PFSK-1 (cell line): ENCODE measurements at regions not wholly inside any gene's neighbourhood (a gene's known extent, or its start where the extent isn't known, plus 50 kb on each side); places are given as distances from the start of the nearest gene placed in this dataset.

Experiments
- POLR2AphosphoS5 ChIP-seq: IDR thresholded peaks from 2 replicates; pipeline ENCODE4 v1.6.1; 2012; ENCODE audit warnings: low read depth, mild to moderate bottlenecking, control low read depth, low read length, moderate library complexity
- SIN3A ChIP-seq: IDR thresholded peaks from 2 replicates; pipeline ENCODE4 v1.6.1; 2012; ENCODE audit warnings: mild to moderate bottlenecking, low read length, moderate library complexity, borderline replicate concordance; ENCODE audit not compliant: insufficient read depth
- TAF1 ChIP-seq: IDR thresholded peaks from 2 replicates; pipeline ENCODE4 v1.6.1; 2012; ENCODE audit warnings: low read length, control low read depth, borderline replicate concordance; ENCODE audit not compliant: insufficient read depth

DNA sequence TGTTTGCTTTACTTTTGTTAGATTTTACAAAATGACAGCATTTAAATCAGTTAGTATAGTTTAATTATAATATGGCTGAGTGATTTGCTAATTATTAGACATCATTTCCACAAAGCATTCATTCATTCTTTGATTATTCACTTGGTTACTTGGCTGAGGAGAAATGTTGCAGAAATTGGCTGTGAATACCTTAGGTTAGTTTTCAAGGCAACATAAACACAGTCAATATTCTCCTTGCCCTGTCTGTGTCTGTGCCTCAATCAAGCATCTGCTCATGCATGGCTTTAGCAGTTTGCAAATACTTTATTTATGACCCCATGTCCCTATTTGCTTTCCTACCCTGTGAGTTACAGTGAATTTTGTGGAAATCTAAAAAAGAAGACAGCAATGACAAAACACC lies 718.3 kb downstream of the EPM2A start:
- TF ChIP-seq POLR2AphosphoS5, result no peak
- TF ChIP-seq SIN3A, result no peak
- TF ChIP-seq TAF1, result no peak
